SK-N-SH (cell line): ENCODE measurements at regions not wholly inside any gene's neighbourhood (a gene's known extent, or its start where the extent isn't known, plus 50 kb on each side); places are given as distances from the start of the nearest gene placed in this dataset.

Experiments used
- CTCF ChIA-PET: fragments of 300-600, 350-600 bp; formaldehyde crosslinking; extraction: SDS; loops from one replicate; lab custom pipeline; 2021; lab: Yijun Ruan, JAX
- POLR2A ChIA-PET: fragments of 350-600 bp; sonication (Branson Sonifier 250); formaldehyde crosslinking; extraction: SDS; loops from one replicate; lab custom pipeline; 2020; ENCODE audit warnings: antibody characterized with exemption, inconsistent platforms; lab: Yijun Ruan, JAX
- DNase-seq: peaks from one replicate; pipeline ENCODE4 v3.0.0; 2012
- H2AFZ ChIP-seq: fragments of 200-600 bp; sonication (generic); 2 replicates; pipeline ENCODE4 v1.8.1; 2016; ENCODE audit warnings: antibody characterized with exemption, mild to moderate bottlenecking, low read depth
- H3F3A ChIP-seq: fragments of 200-600 bp; sonication (generic); replicated peaks from 2 replicates; pipeline ENCODE3; 2016; ENCODE audit warnings: antibody characterized with exemption, mild to moderate bottlenecking; ENCODE audit not compliant: insufficient read depth
- H3K27ac ChIP-seq, 2 experiments: fragments of 200-500 bp in 1 of 2; fragments of 200-600 bp in 1 of 2; sonication (Bioruptor generic) in 1 of 2; sonication (generic), shearing (Covaris generic) in 1 of 2; 2 replicates each; pipeline versions ENCODE4 v1.5.1 to v1.6.1; 2014 to 2016; ENCODE audit warnings: low read depth in 2 of 2, inconsistent platforms in 1 of 2, low read length in 1 of 2, mild to moderate bottlenecking in 1 of 2, mixed read lengths in 1 of 2
- H3K27me3 ChIP-seq: fragments of 200-600 bp; sonication (generic), shearing (Covaris generic); 2 replicates; pipeline ENCODE4 v1.6.1; 2016; ENCODE audit warnings: mixed run types; ENCODE audit not compliant: insufficient read depth
- H3K36me3 ChIP-seq, 2 experiments: fragments of 200-500 bp in 1 of 2; fragments of 200-600 bp in 1 of 2; sonication (Bioruptor generic) in 1 of 2; sonication (generic) in 1 of 2; replicated peaks in 1 of 2; 2 replicates each; pipeline versions ENCODE3 to v1.5.1; 2014 to 2016; ENCODE audit warnings: low read length in 1 of 2, mild to moderate bottlenecking in 1 of 2; ENCODE audit not compliant: insufficient read depth in 2 of 2, control insufficient read depth in 1 of 2
- H3K4me1 ChIP-seq, 2 experiments: fragments of 200-500 bp in 1 of 2; fragments of 200-600 bp in 1 of 2; sonication (Bioruptor generic) in 1 of 2; sonication (generic), shearing (Covaris generic) in 1 of 2; 2 replicates each; pipeline versions ENCODE4 v1.5.1 to v1.6.1; 2014 to 2016; ENCODE audit warnings: low read depth in 1 of 2, low read length in 1 of 2, mixed run types in 1 of 2; ENCODE audit not compliant: insufficient read depth in 2 of 2, control insufficient read depth in 1 of 2
- H3K4me2 ChIP-seq: fragments of 200-600 bp; sonication (generic), shearing (Covaris generic); 2 replicates; pipeline ENCODE4 v1.6.1; 2017; ENCODE audit warnings: mixed run types
- H3K4me3 ChIP-seq, 2 experiments: fragments of 200-500 bp in 1 of 2; fragments of 200-600 bp in 1 of 2; sonication (Bioruptor generic) in 1 of 2; sonication (generic), shearing (Covaris generic) in 1 of 2; 2 replicates each; pipeline versions ENCODE4 v1.5.1 to v1.8.1; 2014 to 2016; ENCODE audit warnings: low read depth in 2 of 2, inconsistent platforms in 1 of 2, low read length in 1 of 2, mild to moderate bottlenecking in 1 of 2, mixed read lengths in 1 of 2, moderate library complexity in 1 of 2
- H3K79me2 ChIP-seq: fragments of 200-600 bp; sonication (generic); 2 replicates; pipeline ENCODE4 v1.8.1; 2017; ENCODE audit warnings: mild to moderate bottlenecking; ENCODE audit not compliant: insufficient read depth
- H3K9ac ChIP-seq: fragments of 200-600 bp; sonication (generic); 2 replicates; pipeline ENCODE4 v1.6.1; 2017; ENCODE audit warnings: mixed run types
- H3K9me2 ChIP-seq: fragments of 200-600 bp; sonication (generic); 2 replicates; pipeline ENCODE4 v1.6.1; 2017; ENCODE audit warnings: mixed run types
- H3K9me3 ChIP-seq: fragments of 200-600 bp; sonication (generic); 2 replicates; pipeline ENCODE4 v1.6.1; 2017; ENCODE audit warnings: mixed run types, mild to moderate bottlenecking, moderate library complexity
- H4K20me1 ChIP-seq: fragments of 200-600 bp; sonication (generic); 2 replicates; pipeline ENCODE4 v1.6.1; 2017; ENCODE audit warnings: mild to moderate bottlenecking, mixed run types; ENCODE audit not compliant: insufficient read depth
- CTCF ChIP-seq: fragments of 200-600 bp; sonication (generic); IDR thresholded peaks from 2 replicates; pipeline ENCODE4 v1.6.1; 2017; ENCODE audit warnings: antibody characterized with exemption, mild to moderate bottlenecking, moderate library complexity
- FOXJ3 ChIP-seq: sonication (generic); formaldehyde crosslinking; IDR thresholded peaks from 2 replicates; pipeline ENCODE4 v1.5.1; 2020; ENCODE audit warnings: mild to moderate bottlenecking, missing genetic modification reagents
- GABPA ChIP-seq: IDR thresholded peaks from 2 replicates; pipeline ENCODE4 v1.4.0; 2012; ENCODE audit warnings: low read depth, mild to moderate bottlenecking
- GATA2 ChIP-seq: sonication (generic); formaldehyde crosslinking; IDR thresholded peaks from 2 replicates; pipeline ENCODE4 v1.5.0; 2020; ENCODE audit warnings: mild to moderate bottlenecking, missing genetic modification reagents
- IRF3 ChIP-seq: fragments of 150-350 bp; IDR thresholded peaks from 2 replicates; pipeline ENCODE4 v1.6.1; 2016; ENCODE audit warnings: mild to moderate bottlenecking, low read depth, low read length
- JUND ChIP-seq: IDR thresholded peaks from 2 replicates; pipeline ENCODE4 v1.4.0; 2012
- MEF2A ChIP-seq: IDR thresholded peaks from 2 replicates; pipeline ENCODE4 v1.4.0; 2012; ENCODE audit warnings: low read depth, borderline replicate concordance
- MXI1 ChIP-seq: IDR thresholded peaks from 2 replicates; pipeline ENCODE4 v1.6.1; 2012; ENCODE audit warnings: mild to moderate bottlenecking, low read depth, low read length, improper control_type of control experiment
- NFIC ChIP-seq: IDR thresholded peaks from 2 replicates; pipeline ENCODE4 v1.4.0; 2012; ENCODE audit warnings: borderline replicate concordance
- NRF1 ChIP-seq: IDR thresholded peaks from 2 replicates; pipeline ENCODE4 v1.6.1; 2012; ENCODE audit warnings: low read depth, mild to moderate bottlenecking, low read length
- PBX3 ChIP-seq: IDR thresholded peaks from 2 replicates; pipeline ENCODE4; 2012
- RAD21 ChIP-seq: IDR thresholded peaks from 2 replicates; pipeline ENCODE4 v1.6.1; 2012; ENCODE audit warnings: mild to moderate bottlenecking, low read length
- REST ChIP-seq: IDR thresholded peaks from 2 replicates; pipeline ENCODE4 v1.6.1; 2012; ENCODE audit warnings: mild to moderate bottlenecking, low read depth, low read length, moderate library complexity
- SIN3A ChIP-seq: IDR thresholded peaks from 2 replicates; pipeline ENCODE4 v1.6.1; 2012; ENCODE audit warnings: low read depth, mild to moderate bottlenecking, low read length, moderate library complexity, borderline replicate concordance
- SMC3 ChIP-seq: IDR thresholded peaks from 2 replicates; pipeline ENCODE4 v1.6.1; 2012; ENCODE audit warnings: low read depth, low read length, improper control_type of control experiment
- TAF1 ChIP-seq: IDR thresholded peaks from 2 replicates; pipeline ENCODE4 v1.6.1; 2012; ENCODE audit warnings: low read depth, mild to moderate bottlenecking, low read length, moderate library complexity, borderline replicate concordance
- TCF12 ChIP-seq: IDR thresholded peaks from 2 replicates; pipeline ENCODE4 v1.4.0; 2012
- TEAD4 ChIP-seq: IDR thresholded peaks from 2 replicates; pipeline ENCODE4 v1.4.0; 2012; ENCODE audit warnings: mild to moderate bottlenecking, borderline replicate concordance; ENCODE audit not compliant: insufficient read depth
- USF1 ChIP-seq: IDR thresholded peaks from 2 replicates; pipeline ENCODE4 v1.4.0; 2012; ENCODE audit warnings: low read depth, borderline replicate concordance
- YY1 ChIP-seq: IDR thresholded peaks from 2 replicates; pipeline ENCODE4 v1.4.0; 2012; ENCODE audit warnings: low read depth, mild to moderate bottlenecking
- WGBS: methylation state at CpG from one replicate; pipeline ENCODE4 v1.1.6; 2017; ENCODE audit warnings: low lambda C conversion rate; 5-methylcytosine and 5-hydroxymethylcytosine counted together

GRCh38 chr13:80428349-80429096 is 87.6 kb upstream of the SPRY2 start:
- no peaks in the 10 kb centered on the region for H3K27me3 ChIP-seq
- H3K79me2 ChIP-seq, result no peaks in the 10 kb centered on the region
- POLR2A ChIA-PET, result no interaction called here
- WGBS, result 85% methylated on average over 3 of the region's 3 CpGs
- DNase-seq, result no peak
- no peaks in the 10 kb centered on the region for H3F3A ChIP-seq
- no peak overlapping the region for H2AFZ ChIP-seq
- no peak for TF ChIP-seq MXI1
- TF ChIP-seq NFIC, result no peak
- TF ChIP-seq TAF1, result no peak
- no peak for TF ChIP-seq RAD21
- TF ChIP-seq TCF12, result no peak
- TF ChIP-seq GABPA, result no peak
- TF ChIP-seq TEAD4, result no peak
- no peak for TF ChIP-seq MEF2A
- no peak for TF ChIP-seq USF1
- no peak for TF ChIP-seq PBX3
- no peaks in the 10 kb centered on the region for H3K9me3 ChIP-seq
- H3K9me2 ChIP-seq, result no peaks in the 10 kb centered on the region
- H3K4me3 ChIP-seq, result no peak overlapping the region
- H3K9ac ChIP-seq, result no peak overlapping the region
- H4K20me1 ChIP-seq, result no peaks in the 10 kb centered on the region
- H3K36me3 ChIP-seq, result no peaks in the 10 kb centered on the region
- no peak overlapping the region for H3K4me2 ChIP-seq
- H3K27ac ChIP-seq, result no peak overlapping the region
- no peaks in the 10 kb centered on the region for H3K4me1 ChIP-seq
- CTCF ChIA-PET, result no interaction called here

- H3K4me2 ChIP-seq, result no peak overlapping the region
- DNase-seq, result no peak
- no peak overlapping the region for H2AFZ ChIP-seq
- CTCF ChIA-PET, result no interaction called here
- H3K27me3 ChIP-seq, result no peaks in the 10 kb centered on the region
- no peak overlapping the region for H3K27ac ChIP-seq
- WGBS, result 89% methylated on average over 2 of the region's 2 CpGs
- H3K79me2 ChIP-seq, result no peaks in the 10 kb centered on the region
- H3K36me3 ChIP-seq, result no peaks in the 10 kb centered on the region
- H3K9me2 ChIP-seq, result no peaks in the 10 kb centered on the region
- no peaks in the 10 kb centered on the region for H4K20me1 ChIP-seq
- no peaks in the 10 kb centered on the region for H3K9me3 ChIP-seq
- no peaks in the 10 kb centered on the region for H3K4me1 ChIP-seq
- no peaks in the 10 kb centered on the region for H3F3A ChIP-seq
- POLR2A ChIA-PET, result no interaction called here
- H3K4me3 ChIP-seq, result no peak overlapping the region
- H3K9ac ChIP-seq, result no peak overlapping the region
- TF ChIP-seq MEF2A, result no peak
- TF ChIP-seq REST, result no peak
- no peak for TF ChIP-seq IRF3
- TF ChIP-seq SMC3, result no peak
- TF ChIP-seq SIN3A, result no peak
- TF ChIP-seq RAD21, result no peak
- TF ChIP-seq FOXJ3, result no peak
- TF ChIP-seq TAF1, result no peak
- no peak for TF ChIP-seq NFIC
- TF ChIP-seq CTCF, result no peak
- no peak for TF ChIP-seq YY1
- TF ChIP-seq JUND, result no peak
- no peak for TF ChIP-seq NRF1
- no peak for TF ChIP-seq GABPA
- no peak for TF ChIP-seq GATA2
- no peak for TF ChIP-seq TCF12
Observed at GRCh38 chr13:80419416-80419815, 78.5 kb upstream of the SPRY2 start.
